COLO829 (cell line): ENCODE measurements at regions not wholly inside any gene's neighbourhood (a gene's known extent, or its start where the extent isn't known, plus 50 kb on each side); places are given as distances from the start of the nearest gene placed in this dataset.
A peak's percentile ranks its signal among the peaks of the same experiment; 100 is the strongest.

Source experiments
- DNase-seq: peaks from one replicate; pipeline ENCODE4 v3.0.0; 2012; ENCODE audit warnings: low spot score

GRCh38 chr17:69764146-69764545 lies 310.9 kb upstream of the KCNJ16 start:
- DNase-seq = no peak

DNA sequence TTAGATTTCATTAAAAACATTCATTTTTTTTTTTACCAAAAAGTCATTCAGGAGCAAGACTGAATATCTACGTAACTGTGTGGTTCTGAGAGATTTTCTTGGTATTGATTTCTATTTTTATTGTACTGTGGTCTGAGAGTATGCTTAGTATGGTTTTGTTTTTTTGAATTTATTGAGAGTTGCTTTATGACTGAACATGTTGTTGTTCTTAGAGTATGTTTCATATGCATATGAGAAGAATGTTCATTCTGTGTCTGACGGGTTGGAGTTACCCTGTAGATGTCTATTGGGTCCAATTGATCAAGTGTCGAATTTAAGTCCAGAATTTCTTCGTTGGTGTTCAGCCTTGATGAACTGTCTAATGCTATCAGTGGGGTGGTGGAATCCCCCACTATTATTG lies 306.0 kb upstream of the KCNJ16 start:
- no peak for DNase-seq

DNA sequence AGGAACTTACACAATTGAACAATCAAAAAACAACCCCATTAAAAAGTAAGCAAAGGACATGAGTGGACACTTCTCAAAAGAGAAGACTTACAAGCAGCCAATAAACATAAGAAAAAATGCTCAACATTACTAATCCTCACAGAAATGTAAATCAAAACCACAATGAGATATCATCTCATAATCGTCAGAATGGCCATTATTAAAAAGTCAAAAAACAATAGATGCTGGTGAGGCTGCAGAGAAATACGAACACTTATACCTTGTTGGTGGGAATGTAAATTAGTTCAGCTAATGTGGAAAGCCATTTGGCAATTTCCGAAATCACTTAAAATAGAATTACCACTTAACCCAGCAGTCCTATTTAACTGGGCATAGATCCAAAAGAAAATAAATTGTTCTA lies 301.9 kb upstream of the KCNJ16 start:
- no peak for DNase-seq

- DNase-seq = no peak
These were observed 295.4 kb upstream of the KCNJ16 start for GRCh38 chr17:69779378-69780214.

- DNase-seq = no peak
These were observed 291.2 kb upstream of the KCNJ16 start for GRCh38 chr17:69783865-69784264.

DNA sequence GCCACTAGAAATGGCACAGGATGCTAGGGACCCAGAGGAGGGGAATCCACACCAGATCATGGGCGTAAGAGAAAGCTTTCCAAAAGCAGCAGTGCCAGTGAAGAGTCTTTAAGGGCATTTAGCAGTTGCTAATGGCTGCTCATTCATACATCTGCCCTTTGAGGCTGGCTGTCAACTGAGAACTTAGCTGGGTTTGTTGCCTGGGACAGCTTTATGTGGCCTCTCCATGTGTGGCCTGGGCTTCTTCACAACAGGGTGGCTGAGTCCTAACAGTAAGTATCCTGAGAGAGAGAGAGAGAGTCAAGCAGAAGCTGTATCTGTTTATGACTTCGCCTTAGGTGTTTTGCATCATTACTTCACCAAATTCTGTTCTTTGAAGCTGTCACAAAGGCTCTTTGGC lies 286.1 kb upstream of the KCNJ16 start:
- DNase-seq = no peak

GRCh38 chr17:69796078-69796477 lies 278.9 kb upstream of the KCNJ16 start:
- DNase-seq = no peak

DNA sequence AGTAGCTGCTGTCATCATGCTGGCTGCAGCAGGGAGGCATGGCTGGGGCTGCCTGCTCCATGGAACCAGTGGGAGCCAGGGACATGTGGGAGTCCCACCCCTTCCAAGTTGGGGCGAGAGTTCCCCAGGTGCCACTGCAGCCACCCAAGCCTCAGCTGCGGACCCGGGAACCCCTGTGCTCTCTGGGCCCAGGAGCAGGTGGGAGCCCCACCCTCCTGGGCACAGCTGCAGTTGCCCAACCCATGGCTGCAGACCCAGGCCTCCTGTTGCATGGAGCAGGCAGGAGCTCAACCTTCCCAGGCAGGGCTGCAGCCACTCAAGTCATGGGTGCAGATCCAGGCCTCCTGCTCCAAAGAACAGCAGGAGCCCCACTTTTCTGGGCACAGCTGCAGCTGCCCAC lies 274.2 kb upstream of the KCNJ16 start:
- DNase-seq = no peak

GRCh38 chr17:69801368-69801767 lies 273.7 kb upstream of the KCNJ16 start:
- no peak for DNase-seq

- no peak for DNase-seq
These were observed 272.8 kb upstream of the KCNJ16 start for GRCh38 chr17:69802045-69802740.

DNA sequence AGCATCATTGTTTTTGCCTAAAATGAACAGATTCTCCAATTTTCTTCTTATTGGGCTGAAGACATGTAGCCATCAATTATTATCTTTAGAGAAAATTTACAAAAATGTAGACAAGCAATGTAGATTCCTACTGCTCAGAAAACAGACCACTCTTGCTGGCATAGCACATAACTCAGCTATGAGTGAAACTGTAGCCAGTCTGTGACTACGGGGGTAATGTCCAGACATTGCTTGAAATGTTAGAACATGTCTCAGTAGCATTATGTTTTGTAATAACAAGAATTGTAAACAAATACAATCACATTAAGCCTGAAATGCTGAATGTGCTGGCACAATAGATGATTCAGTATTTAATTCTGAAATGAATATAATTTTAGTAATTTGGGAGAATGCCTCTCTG lies 265.7 kb upstream of the KCNJ16 start:
- no peak for DNase-seq

- no peak for DNase-seq
These were observed 264.6 kb upstream of the KCNJ16 start for GRCh38 chr17:69810326-69810965.

DNA sequence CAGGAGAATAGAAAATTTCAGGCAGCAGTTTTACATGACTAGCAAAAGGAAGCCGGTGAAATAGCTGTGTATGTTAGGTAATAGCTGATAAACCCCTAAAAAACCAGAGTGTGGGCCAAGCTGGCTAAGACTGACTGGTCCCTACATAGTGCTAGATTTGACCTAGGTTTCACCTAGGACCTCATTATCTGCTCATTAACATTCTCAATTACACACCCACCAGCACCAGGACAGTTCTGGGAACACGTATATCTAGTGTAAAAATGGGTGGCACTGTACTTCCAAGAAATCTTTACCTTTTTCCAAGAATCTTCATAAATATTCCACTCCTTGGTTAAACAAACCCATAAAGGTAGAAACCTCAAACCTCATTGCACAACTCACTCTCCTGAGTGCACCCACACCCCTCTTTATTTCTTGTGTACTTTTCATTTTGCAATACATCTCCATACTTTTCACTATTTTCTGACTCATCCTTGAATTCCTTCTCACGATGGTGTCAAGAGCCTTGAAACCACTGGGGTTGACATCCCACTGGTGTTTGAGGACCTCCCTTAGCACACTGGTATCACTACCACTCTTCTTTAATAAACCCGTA lies 262.7 kb upstream of the KCNJ16 start:
- DNase-seq = no peak

DNA sequence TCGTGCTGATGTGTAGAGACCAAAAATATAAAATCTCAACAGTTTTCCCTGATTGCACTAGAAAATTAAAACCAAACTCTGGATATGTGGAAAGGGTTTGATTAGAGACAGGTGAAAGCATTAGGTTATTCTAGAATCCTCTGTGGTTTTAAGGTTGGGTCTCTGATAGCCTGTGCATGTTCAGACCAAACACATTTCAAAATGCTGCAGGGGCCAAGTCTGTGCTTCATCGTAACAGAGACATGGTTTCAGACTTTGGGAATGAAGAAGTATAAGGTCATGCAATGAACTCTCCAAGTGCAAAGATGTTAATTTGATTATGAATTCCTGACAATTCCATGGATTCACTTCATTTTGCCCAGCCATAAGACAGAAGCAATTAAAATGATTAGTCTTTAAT lies 261.0 kb upstream of the KCNJ16 start:
- DNase-seq = no peak

DNA sequence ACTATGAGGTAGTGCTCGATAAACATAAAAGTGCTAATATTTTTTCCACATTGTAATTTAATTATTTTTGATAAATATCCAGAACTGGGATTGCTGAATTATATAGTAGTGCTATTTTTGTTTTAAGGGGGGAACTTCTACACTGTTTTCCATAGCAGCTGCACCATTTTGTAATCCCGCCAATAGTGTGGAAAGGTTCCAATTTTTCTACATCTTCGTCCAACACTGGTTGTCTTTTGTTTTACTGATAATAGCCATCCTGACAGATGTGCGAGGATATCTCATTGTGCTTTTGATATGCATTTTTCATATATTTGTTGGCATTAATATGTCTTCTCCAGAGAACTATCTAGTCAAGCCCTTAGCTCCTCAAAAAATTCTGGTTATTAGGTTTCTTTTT lies 259.6 kb upstream of the KCNJ16 start:
- no peak for DNase-seq

DNA sequence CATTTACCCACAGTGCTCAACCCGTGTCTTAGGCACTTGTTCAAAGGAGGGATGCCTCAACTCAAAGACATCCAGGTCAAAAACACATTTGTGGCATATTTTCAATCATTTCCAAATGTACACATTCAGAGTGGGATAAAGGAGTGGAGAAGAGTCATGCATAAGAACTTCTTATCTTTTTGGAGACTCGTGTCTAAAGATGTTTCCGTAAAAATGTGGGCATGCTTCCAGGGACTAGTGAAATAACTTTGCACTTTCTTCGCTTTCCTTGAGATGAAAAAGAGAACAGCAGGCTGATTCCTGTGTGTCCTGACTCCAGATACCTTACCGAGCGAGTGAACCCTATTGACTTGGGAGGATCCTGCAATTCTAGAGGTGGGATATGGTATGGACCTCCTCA lies 256.6 kb upstream of the KCNJ16 start:
- DNase-seq = no peak

- no peak for DNase-seq
These were observed 255.5 kb upstream of the KCNJ16 start for GRCh38 chr17:69819316-69820087.

- no peak for DNase-seq
These were observed 254.1 kb upstream of the KCNJ16 start for GRCh38 chr17:69820876-69821473.

DNA sequence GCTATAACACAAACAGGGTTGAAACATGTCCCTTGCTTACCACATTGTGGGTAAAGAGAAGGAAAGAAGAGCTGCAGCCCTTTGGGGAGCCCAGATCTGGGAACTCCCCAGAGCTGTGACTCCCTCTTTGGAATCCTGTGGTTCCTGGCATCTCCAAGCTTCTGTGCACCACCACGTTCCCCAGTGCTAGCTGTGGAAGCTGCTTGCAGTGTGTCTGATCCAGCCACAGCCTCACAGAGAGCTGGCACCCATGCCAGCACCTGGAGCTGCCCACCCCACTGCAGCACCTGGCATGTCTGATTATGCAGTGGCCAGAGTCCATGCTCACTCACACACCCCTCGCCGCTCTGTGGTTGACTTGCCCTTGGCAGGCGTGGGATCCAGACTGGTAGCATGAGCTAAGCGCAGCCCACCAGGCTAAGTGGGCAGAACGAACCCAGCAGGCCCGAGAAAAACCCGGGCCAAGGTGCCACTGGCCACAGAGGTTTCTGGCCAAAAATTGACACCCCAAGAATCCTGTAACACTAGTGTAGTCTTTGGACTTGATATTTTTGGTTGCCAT lies 252.6 kb upstream of the KCNJ16 start:
- no peak for DNase-seq

DNA sequence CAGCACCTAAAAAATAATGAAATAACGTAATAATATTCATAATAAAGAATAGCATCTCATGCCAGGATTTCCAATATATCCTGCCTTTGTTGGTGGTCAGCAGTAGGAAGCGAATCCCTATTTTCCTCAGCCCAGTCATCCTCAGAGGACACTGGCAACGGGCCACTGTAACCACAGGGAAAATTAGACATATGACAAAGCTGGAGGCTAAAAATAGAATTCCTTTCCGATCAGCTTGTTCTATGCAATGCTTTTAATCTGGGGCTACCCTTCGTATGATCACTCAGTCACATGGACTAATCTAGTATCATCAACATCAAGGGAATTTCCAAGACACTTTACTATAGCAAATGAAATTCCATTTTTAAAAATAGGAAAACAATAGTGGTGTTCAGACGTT lies 246.9 kb upstream of the KCNJ16 start:
- DNase-seq = peak; percentile 28

GRCh38 chr17:69834494-69834893 lies 240.5 kb upstream of the KCNJ16 start:
- DNase-seq = no peak
